SHP77 (cell line): ENCODE measurements at regions not wholly inside any gene's neighbourhood (a gene's known extent, or its start where the extent isn't known, plus 50 kb on each side); places are given as distances from the start of the nearest gene placed in this dataset.
"Not testable (repeated sequence)": the region's sequence is repeated elsewhere in the genome, so short reads cannot be mapped to it uniquely, and the experiment has no call there.

Experiments
- DNase-seq, 2 experiments: peaks; one replicate each; lab custom pipeline; 2025; lab: John Stamatoyannopoulos, UW

GRCh38 chr6:63014290-63014689 is 197.0 kb upstream of the FKBP1C start:
- DNase-seq, result no peak

GRCh38 chr6:63022631-63023030 is 188.6 kb upstream of the FKBP1C start:
- DNase-seq, result no peak

- DNase-seq, result peak in 1 of 2 experiments; percentile 1
Measured at GRCh38 chr6:63023726-63024125, 187.5 kb upstream of the FKBP1C start.

- no peak for DNase-seq
Measured at GRCh38 chr6:63049216-63049615, 162.1 kb upstream of the FKBP1C start.

GRCh38 chr6:63053206-63053605 is 158.1 kb upstream of the FKBP1C start:
- DNase-seq, result not testable (repeated sequence)

GRCh38 chr6:63058601-63059000 is 152.7 kb upstream of the FKBP1C start:
- DNase-seq, result no peak

- DNase-seq, result no peak
Measured at GRCh38 chr6:63063631-63064271, 147.5 kb upstream of the FKBP1C start.

GRCh38 chr6:63066055-63066704 is 145.1 kb upstream of the FKBP1C start:
- peak; percentile 7 to 8 for DNase-seq

- DNase-seq, result no peak
Measured at GRCh38 chr6:63094947-63095346, 116.3 kb upstream of the FKBP1C start.

- no peak for DNase-seq
Measured at GRCh38 chr6:63097222-63097621, 114.0 kb upstream of the FKBP1C start.

GRCh38 chr6:63098789-63099188 is 112.5 kb upstream of the FKBP1C start:
- no peak for DNase-seq

- no peak for DNase-seq
Measured at GRCh38 chr6:63099772-63100459, 111.4 kb upstream of the FKBP1C start.

GRCh38 chr6:63114610-63115211 is 96.6 kb upstream of the FKBP1C start:
- DNase-seq, result no peak

- no peak for DNase-seq
Measured at GRCh38 chr6:63121166-63121565, 90.1 kb upstream of the FKBP1C start.

- DNase-seq, result no peak
Measured at GRCh38 chr6:63140114-63140513, 71.2 kb upstream of the FKBP1C start.

- DNase-seq, result no peak
Measured at GRCh38 chr6:63140692-63141318, 70.5 kb upstream of the FKBP1C start.

GRCh38 chr6:63149730-63150129 is 61.5 kb upstream of the FKBP1C start:
- no peak for DNase-seq

- DNase-seq, result no peak
Measured at GRCh38 chr6:63154535-63154934, 56.7 kb upstream of the FKBP1C start.
